ENCODE measurements at regions not wholly inside any gene's neighbourhood (a gene's known extent, or its start where the extent isn't known, plus 50 kb on each side); places are given as distances from the start of the nearest gene placed in this dataset.

- ATAC-seq (ENCODE audit: low FRiP score in 2 of 2) (no peak), DNase-seq (no peak)
- no peaks in the 10 kb centered on the region for H3K27me3 ChIP-seq
- H3K36me3 ChIP-seq = no peaks in the 10 kb centered on the region
- no peak overlapping the region for H3K27ac ChIP-seq
- WGBS, 2 donors = 55 to 66% methylated on average over 4 of the region's 4 CpGs
- H3K4me3 ChIP-seq = no peak overlapping the region
- H3K9me3 ChIP-seq = peaks cover 0 to 4% (median 0%) of the 10 kb centered on the region in 4 donors
- TF ChIP-seq POLR2A (IDR thresholded peaks at IDR 0.05) (no peak), EP300 (IDR thresholded peaks at IDR 0.05) (no peak), POLR2AphosphoS5 (IDR thresholded peaks at IDR 0.05) (no peak), CTCF (IDR thresholded peaks at IDR 0.05) (no peak)
- H3K4me1 ChIP-seq = no peaks in the 10 kb centered on the region
Observed at GRCh38 chr16:7077636-7078035, 255.0 kb upstream of the RBFOX1 start.

GRCh38 chr16:7074715-7075114 lies 257.9 kb upstream of the RBFOX1 start:
- Histone ChIP-seq H3K27ac (no peak overlapping the region), H3K27me3 (no peaks in the 10 kb centered on the region), H3K4me3 (no peak overlapping the region), H3K4me1 (no peaks in the 10 kb centered on the region), H3K36me3 (no peaks in the 10 kb centered on the region), H3K9me3 (peaks cover 0 to 4% (median 0%) of the 10 kb centered on the region in 4 donors)
- no peak for ATAC-seq (ENCODE audit: low FRiP score in 2 of 2)
- TF ChIP-seq POLR2AphosphoS5 (IDR thresholded peaks at IDR 0.05) (no peak), CTCF (IDR thresholded peaks at IDR 0.05) (no peak), POLR2A (IDR thresholded peaks at IDR 0.05) (no peak), EP300 (IDR thresholded peaks at IDR 0.05) (no peak)
- no peak for DNase-seq
- whole genome bisulfite sequencing, 2 donors = 94 to 95% methylated on average over 4 of the region's 4 CpGs

GRCh38 chr16:7057458-7057857 lies 275.2 kb upstream of the RBFOX1 start:
- no peaks in the 10 kb centered on the region for H3K9me3 ChIP-seq
- DNase-seq (no peak), ATAC-seq (ENCODE audit: low FRiP score in 2 of 2) (no peak)
- H3K4me3 ChIP-seq = no peak overlapping the region
- no peaks in the 10 kb centered on the region for H3K4me1 ChIP-seq
- H3K27me3 ChIP-seq = no peaks in the 10 kb centered on the region
- 75% methylated on average over 5 of the region's 5 CpGs for WGBS, 2 donors
- H3K36me3 ChIP-seq = no peaks in the 10 kb centered on the region
- TF ChIP-seq EP300 (IDR thresholded peaks at IDR 0.05) (no peak), POLR2A (IDR thresholded peaks at IDR 0.05) (no peak), CTCF (IDR thresholded peaks at IDR 0.05) (no peak), POLR2AphosphoS5 (IDR thresholded peaks at IDR 0.05) (no peak)
- H3K27ac ChIP-seq = no peak overlapping the region

GRCh38 chr16:7055443-7055842 lies 277.2 kb upstream of the RBFOX1 start:
- Histone ChIP-seq H3K27ac (no peak overlapping the region), H3K4me1 (no peaks in the 10 kb centered on the region), H3K27me3 (no peaks in the 10 kb centered on the region), H3K9me3 (no peaks in the 10 kb centered on the region), H3K4me3 (no peak overlapping the region), H3K36me3 (no peaks in the 10 kb centered on the region)
- 62 to 73% methylated on average over 6 of the region's 6 CpGs for WGBS, 2 donors
- TF ChIP-seq EP300 (IDR thresholded peaks at IDR 0.05) = no peak
- TF ChIP-seq POLR2A (IDR thresholded peaks at IDR 0.05) = no peak
- TF ChIP-seq CTCF (IDR thresholded peaks at IDR 0.05) = no peak
- no peak for TF ChIP-seq POLR2AphosphoS5 (IDR thresholded peaks at IDR 0.05)
- ATAC-seq (ENCODE audit: low FRiP score in 2 of 2) = no peak
- DNase-seq = no peak

GRCh38 chr16:7051591-7052349 lies 280.9 kb upstream of the RBFOX1 start:
- 67 to 79% methylated on average over 4 of the region's 4 CpGs for whole genome bisulfite sequencing, 2 donors
- Histone ChIP-seq H3K36me3 (no peaks in the 10 kb centered on the region), H3K4me1 (no peaks in the 10 kb centered on the region), H3K27me3 (no peaks in the 10 kb centered on the region), H3K9me3 (no peaks in the 10 kb centered on the region), H3K27ac (no peak overlapping the region), H3K4me3 (no peak overlapping the region)
- ATAC-seq (ENCODE audit: low FRiP score in 2 of 2) (no peak), DNase-seq (no peak)
- TF ChIP-seq POLR2A (IDR thresholded peaks at IDR 0.05) = no peak
- no peak for TF ChIP-seq CTCF (IDR thresholded peaks at IDR 0.05)
- TF ChIP-seq POLR2AphosphoS5 (IDR thresholded peaks at IDR 0.05) = no peak
- no peak for TF ChIP-seq EP300 (IDR thresholded peaks at IDR 0.05)
